WTC11 (cell line): ENCODE measurements at regions not wholly inside any gene's neighbourhood (a gene's known extent, or its start where the extent isn't known, plus 50 kb on each side); places are given as distances from the start of the nearest gene placed in this dataset.

Experiments used
- ATF3 ChIP-seq: sonication (generic); formaldehyde crosslinking; conservative IDR thresholded peaks from 2 replicates; pipeline ENCODE4 v1.8.1; 2022; ENCODE audit warnings: mild to moderate bottlenecking, missing genetic modification reagents
- E2F4 ChIP-seq: sonication (generic); formaldehyde crosslinking; IDR thresholded peaks from 2 replicates; pipeline ENCODE4 v1.8.1; 2022; ENCODE audit warnings: low read depth, mild to moderate bottlenecking, moderate library complexity, missing genetic modification reagents, borderline replicate concordance
- ESRRA ChIP-seq: sonication (generic); formaldehyde crosslinking; IDR thresholded peaks from 2 replicates; pipeline ENCODE4 v1.8.1; 2022; ENCODE audit warnings: mild to moderate bottlenecking, missing genetic modification reagents, borderline replicate concordance
- FOXJ3 ChIP-seq: sonication (generic); formaldehyde crosslinking; IDR thresholded peaks from 2 replicates; pipeline ENCODE4 v1.9.0; 2021; ENCODE audit warnings: missing genetic modification reagents, mild to moderate bottlenecking, borderline replicate concordance
- FOXP4 ChIP-seq: sonication (generic); formaldehyde crosslinking; IDR thresholded peaks from 2 replicates; pipeline ENCODE4 v1.8.0; 2022; ENCODE audit warnings: mild to moderate bottlenecking, missing genetic modification reagents
- NR1H2 ChIP-seq: sonication (generic); formaldehyde crosslinking; IDR thresholded peaks from 2 replicates; pipeline ENCODE4 v1.9.0; 2021; ENCODE audit warnings: mild to moderate bottlenecking, moderate library complexity, missing genetic modification reagents
- SMAD3 ChIP-seq: sonication (generic); formaldehyde crosslinking; IDR thresholded peaks from 2 replicates; pipeline ENCODE4 v1.8.0; 2022; ENCODE audit warnings: missing genetic modification reagents, mild to moderate bottlenecking, borderline replicate concordance
- SP1 ChIP-seq: sonication (generic); formaldehyde crosslinking; conservative IDR thresholded peaks from 2 replicates; pipeline ENCODE4 v1.8.1; 2022; ENCODE audit warnings: missing genetic modification reagents
- ZBTB21 ChIP-seq: sonication (generic); formaldehyde crosslinking; IDR thresholded peaks from 2 replicates; pipeline ENCODE4 v1.8.1; 2023; ENCODE audit warnings: mild to moderate bottlenecking, missing genetic modification reagents, borderline replicate concordance
- ZNF263 ChIP-seq: sonication (generic); formaldehyde crosslinking; IDR thresholded peaks from 2 replicates; pipeline ENCODE4 v1.8.1; 2022; ENCODE audit warnings: low read depth, mild to moderate bottlenecking, moderate library complexity, missing genetic modification reagents
- TF ChIP-seq, protein P1 (sequence below): fragments of 200-600 bp; IDR thresholded peaks from 2 replicates; pipeline ENCODE4 v1.8.0; 2022; ENCODE audit warnings: antibody characterized with exemption
- TF ChIP-seq, protein P2 (sequence below): sonication (generic); formaldehyde crosslinking; IDR thresholded peaks from 2 replicates; pipeline ENCODE4 v1.8.1; 2022; ENCODE audit warnings: low read depth, missing genetic modification reagents, borderline replicate concordance
- TF ChIP-seq, protein P3 (sequence below): sonication (generic); formaldehyde crosslinking; IDR thresholded peaks from 2 replicates; pipeline ENCODE4 v1.8.1; 2023; ENCODE audit warnings: mild to moderate bottlenecking, missing genetic modification reagents

GRCh38 chr2:15092691-15093090 is 460.2 kb downstream of the LRATD1 start:
- TF ChIP-seq FOXP4 (no peak), SMAD3 (CRISPR knock-in tag) (no peak), ZNF263 (CRISPR knock-in tag) (no peak), ESRRA (CRISPR knock-in tag) (no peak), SP1 (no peak), ZBTB21 (CRISPR knock-in tag) (no peak), FOXJ3 (CRISPR knock-in tag) (no peak), NR1H2 (CRISPR knock-in tag) (no peak), E2F4 (no peak), ATF3 (CRISPR knock-in tag) (no peak)
- TF ChIP-seq, protein P1, sequence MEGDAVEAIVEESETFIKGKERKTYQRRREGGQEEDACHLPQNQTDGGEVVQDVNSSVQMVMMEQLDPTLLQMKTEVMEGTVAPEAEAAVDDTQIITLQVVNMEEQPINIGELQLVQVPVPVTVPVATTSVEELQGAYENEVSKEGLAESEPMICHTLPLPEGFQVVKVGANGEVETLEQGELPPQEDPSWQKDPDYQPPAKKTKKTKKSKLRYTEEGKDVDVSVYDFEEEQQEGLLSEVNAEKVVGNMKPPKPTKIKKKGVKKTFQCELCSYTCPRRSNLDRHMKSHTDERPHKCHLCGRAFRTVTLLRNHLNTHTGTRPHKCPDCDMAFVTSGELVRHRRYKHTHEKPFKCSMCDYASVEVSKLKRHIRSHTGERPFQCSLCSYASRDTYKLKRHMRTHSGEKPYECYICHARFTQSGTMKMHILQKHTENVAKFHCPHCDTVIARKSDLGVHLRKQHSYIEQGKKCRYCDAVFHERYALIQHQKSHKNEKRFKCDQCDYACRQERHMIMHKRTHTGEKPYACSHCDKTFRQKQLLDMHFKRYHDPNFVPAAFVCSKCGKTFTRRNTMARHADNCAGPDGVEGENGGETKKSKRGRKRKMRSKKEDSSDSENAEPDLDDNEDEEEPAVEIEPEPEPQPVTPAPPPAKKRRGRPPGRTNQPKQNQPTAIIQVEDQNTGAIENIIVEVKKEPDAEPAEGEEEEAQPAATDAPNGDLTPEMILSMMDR: no peak
- TF ChIP-seq, protein P2, sequence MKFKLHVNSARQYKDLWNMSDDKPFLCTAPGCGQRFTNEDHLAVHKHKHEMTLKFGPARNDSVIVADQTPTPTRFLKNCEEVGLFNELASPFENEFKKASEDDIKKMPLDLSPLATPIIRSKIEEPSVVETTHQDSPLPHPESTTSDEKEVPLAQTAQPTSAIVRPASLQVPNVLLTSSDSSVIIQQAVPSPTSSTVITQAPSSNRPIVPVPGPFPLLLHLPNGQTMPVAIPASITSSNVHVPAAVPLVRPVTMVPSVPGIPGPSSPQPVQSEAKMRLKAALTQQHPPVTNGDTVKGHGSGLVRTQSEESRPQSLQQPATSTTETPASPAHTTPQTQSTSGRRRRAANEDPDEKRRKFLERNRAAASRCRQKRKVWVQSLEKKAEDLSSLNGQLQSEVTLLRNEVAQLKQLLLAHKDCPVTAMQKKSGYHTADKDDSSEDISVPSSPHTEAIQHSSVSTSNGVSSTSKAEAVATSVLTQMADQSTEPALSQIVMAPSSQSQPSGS (CRISPR knock-in tag): no peak
- TF ChIP-seq, protein P3, sequence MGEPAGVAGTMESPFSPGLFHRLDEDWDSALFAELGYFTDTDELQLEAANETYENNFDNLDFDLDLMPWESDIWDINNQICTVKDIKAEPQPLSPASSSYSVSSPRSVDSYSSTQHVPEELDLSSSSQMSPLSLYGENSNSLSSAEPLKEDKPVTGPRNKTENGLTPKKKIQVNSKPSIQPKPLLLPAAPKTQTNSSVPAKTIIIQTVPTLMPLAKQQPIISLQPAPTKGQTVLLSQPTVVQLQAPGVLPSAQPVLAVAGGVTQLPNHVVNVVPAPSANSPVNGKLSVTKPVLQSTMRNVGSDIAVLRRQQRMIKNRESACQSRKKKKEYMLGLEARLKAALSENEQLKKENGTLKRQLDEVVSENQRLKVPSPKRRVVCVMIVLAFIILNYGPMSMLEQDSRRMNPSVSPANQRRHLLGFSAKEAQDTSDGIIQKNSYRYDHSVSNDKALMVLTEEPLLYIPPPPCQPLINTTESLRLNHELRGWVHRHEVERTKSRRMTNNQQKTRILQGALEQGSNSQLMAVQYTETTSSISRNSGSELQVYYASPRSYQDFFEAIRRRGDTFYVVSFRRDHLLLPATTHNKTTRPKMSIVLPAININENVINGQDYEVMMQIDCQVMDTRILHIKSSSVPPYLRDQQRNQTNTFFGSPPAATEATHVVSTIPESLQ (CRISPR knock-in tag): no peak
